ENCODE measurements at regions not wholly inside any gene's neighbourhood (a gene's known extent, or its start where the extent isn't known, plus 50 kb on each side); places are given as distances from the start of the nearest gene placed in this dataset.
A peak's percentile ranks its signal among the peaks of the same experiment; 100 is the strongest.
"Not testable (repeated sequence)": the region's sequence is repeated elsewhere in the genome, so short reads cannot be mapped to it uniquely, and the experiment has no call there.

- Histone ChIP-seq H3K36me3 (ENCODE audit: control insufficient read depth, insufficient read depth, low read length) (no peaks in the 10 kb centered on the region), H3K4me3 (replicated peaks in 1 of 4; ENCODE audit: control extremely low read depth in 1 of 4, insufficient read depth in 1 of 4, low read depth in 3 of 4, low read length in 4 of 4) (no peak overlapping the region), H3K4me2 (ENCODE audit: extremely low read depth, insufficient read depth, low read length) (no peak overlapping the region), H3K79me2 (ENCODE audit: control insufficient read depth, insufficient read depth, low read length) (no peaks in the 10 kb centered on the region), H3K9me3 (ENCODE audit: control insufficient read depth, insufficient read depth, low read depth, low read length) (no peaks in the 10 kb centered on the region), H3K27ac (ENCODE audit: insufficient read depth, low read length) (no peak overlapping the region), H3K27me3 (ENCODE audit: control insufficient read depth, insufficient read depth, low read length) (no peaks in the 10 kb centered on the region), H3K9ac (ENCODE audit: insufficient read depth, low read length) (no peak overlapping the region), H3K4me1 (ENCODE audit: control insufficient read depth, extremely low read depth, insufficient read depth, low read length) (no peaks in the 10 kb centered on the region), H4K20me1 (ENCODE audit: control insufficient read depth, extremely low read depth, insufficient read depth, low read length) (no peaks in the 10 kb centered on the region), H2AFZ (ENCODE audit: low read length) (no peak overlapping the region)
- no peak for TF ChIP-seq EZH2 (IDR thresholded peaks at IDR 0.05; ENCODE audit: low read length, missing control alignments)
- TF ChIP-seq, protein P1, sequence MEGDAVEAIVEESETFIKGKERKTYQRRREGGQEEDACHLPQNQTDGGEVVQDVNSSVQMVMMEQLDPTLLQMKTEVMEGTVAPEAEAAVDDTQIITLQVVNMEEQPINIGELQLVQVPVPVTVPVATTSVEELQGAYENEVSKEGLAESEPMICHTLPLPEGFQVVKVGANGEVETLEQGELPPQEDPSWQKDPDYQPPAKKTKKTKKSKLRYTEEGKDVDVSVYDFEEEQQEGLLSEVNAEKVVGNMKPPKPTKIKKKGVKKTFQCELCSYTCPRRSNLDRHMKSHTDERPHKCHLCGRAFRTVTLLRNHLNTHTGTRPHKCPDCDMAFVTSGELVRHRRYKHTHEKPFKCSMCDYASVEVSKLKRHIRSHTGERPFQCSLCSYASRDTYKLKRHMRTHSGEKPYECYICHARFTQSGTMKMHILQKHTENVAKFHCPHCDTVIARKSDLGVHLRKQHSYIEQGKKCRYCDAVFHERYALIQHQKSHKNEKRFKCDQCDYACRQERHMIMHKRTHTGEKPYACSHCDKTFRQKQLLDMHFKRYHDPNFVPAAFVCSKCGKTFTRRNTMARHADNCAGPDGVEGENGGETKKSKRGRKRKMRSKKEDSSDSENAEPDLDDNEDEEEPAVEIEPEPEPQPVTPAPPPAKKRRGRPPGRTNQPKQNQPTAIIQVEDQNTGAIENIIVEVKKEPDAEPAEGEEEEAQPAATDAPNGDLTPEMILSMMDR (conservative IDR thresholded peaks at IDR 0.05 in 1 of 2, IDR thresholded peaks at IDR 0.05 in 1 of 2; ENCODE audit: low read depth in 1 of 2, low read length in 2 of 2) = no peak
- no peak for DNase-seq (ENCODE audit: low read depth in 2 of 2)
Observed at GRCh38 chr4:159867673-159868072, 764.8 kb downstream of the RAPGEF2 start.

GRCh38 chr4:159868936-159869335 is 766.1 kb downstream of the RAPGEF2 start:
- not testable (repeated sequence) for H3K4me3 ChIP-seq (replicated peaks in 1 of 4; ENCODE audit: control extremely low read depth in 1 of 4, insufficient read depth in 1 of 4, low read depth in 3 of 4, low read length in 4 of 4); H3K79me2 ChIP-seq (ENCODE audit: control insufficient read depth, insufficient read depth, low read length); H3K9me3 ChIP-seq (ENCODE audit: control insufficient read depth, insufficient read depth, low read depth, low read length); H3K27ac ChIP-seq (ENCODE audit: insufficient read depth, low read length); H3K4me2 ChIP-seq (ENCODE audit: extremely low read depth, insufficient read depth, low read length); H4K20me1 ChIP-seq (ENCODE audit: control insufficient read depth, extremely low read depth, insufficient read depth, low read length); DNase-seq (ENCODE audit: low read depth in 2 of 2); H3K27me3 ChIP-seq (ENCODE audit: control insufficient read depth, insufficient read depth, low read length); H3K9ac ChIP-seq (ENCODE audit: insufficient read depth, low read length); H3K36me3 ChIP-seq (ENCODE audit: control insufficient read depth, insufficient read depth, low read length); H2AFZ ChIP-seq (ENCODE audit: low read length); H3K4me1 ChIP-seq (ENCODE audit: control insufficient read depth, extremely low read depth, insufficient read depth, low read length)

DNA sequence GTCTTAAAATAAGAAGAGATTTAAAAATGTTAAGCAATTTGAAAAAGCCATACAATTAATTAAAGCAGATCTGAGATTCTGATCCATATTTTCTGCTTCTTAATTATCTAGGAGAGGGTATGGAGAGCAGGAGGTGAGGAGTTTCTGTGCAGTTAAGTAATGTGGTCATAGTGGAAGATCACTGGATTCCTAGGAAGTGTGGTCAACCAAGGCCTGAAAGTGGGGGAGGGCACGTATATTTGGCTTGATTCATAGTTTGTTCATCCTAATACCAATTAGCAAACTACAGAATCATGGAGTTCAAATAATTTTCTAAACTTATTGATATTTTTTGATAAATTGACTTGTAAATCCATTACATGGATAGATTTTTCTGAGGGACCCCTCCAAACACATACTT is 768.3 kb downstream of the RAPGEF2 start:
- peak in 1 of 2 donors; percentile 70 for DNase-seq (ENCODE audit: low read depth in 2 of 2)
- Histone ChIP-seq H3K79me2 (ENCODE audit: control insufficient read depth, insufficient read depth, low read length) (no peaks in the 10 kb centered on the region), H3K9me3 (ENCODE audit: control insufficient read depth, insufficient read depth, low read depth, low read length) (no peaks in the 10 kb centered on the region), H3K27ac (ENCODE audit: insufficient read depth, low read length) (no peak overlapping the region), H3K9ac (ENCODE audit: insufficient read depth, low read length) (no peak overlapping the region), H3K36me3 (ENCODE audit: control insufficient read depth, insufficient read depth, low read length) (no peaks in the 10 kb centered on the region), H3K4me1 (ENCODE audit: control insufficient read depth, extremely low read depth, insufficient read depth, low read length) (no peaks in the 10 kb centered on the region), H3K4me3 (replicated peaks in 1 of 4; ENCODE audit: control extremely low read depth in 1 of 4, insufficient read depth in 1 of 4, low read depth in 3 of 4, low read length in 4 of 4) (no peak overlapping the region), H3K4me2 (ENCODE audit: extremely low read depth, insufficient read depth, low read length) (no peak overlapping the region), H2AFZ (ENCODE audit: low read length) (no peak overlapping the region), H3K27me3 (ENCODE audit: control insufficient read depth, insufficient read depth, low read length) (no peaks in the 10 kb centered on the region), H4K20me1 (ENCODE audit: control insufficient read depth, extremely low read depth, insufficient read depth, low read length) (no peaks in the 10 kb centered on the region)
- TF ChIP-seq, protein P1 (conservative IDR thresholded peaks at IDR 0.05 in 1 of 2, IDR thresholded peaks at IDR 0.05 in 1 of 2; ENCODE audit: low read depth in 1 of 2, low read length in 2 of 2) = no peak
- TF ChIP-seq EZH2 (IDR thresholded peaks at IDR 0.05; ENCODE audit: low read length, missing control alignments) = no peak

Measured in fibroblast of lung (primary cell).